ENCODE measurements at regions not wholly inside any gene's neighbourhood (a gene's known extent, or its start where the extent isn't known, plus 50 kb on each side); places are given as distances from the start of the nearest gene placed in this dataset.

GRCh38 chr10:123262456-123262855 is 108.3 kb downstream of the BUB3 start:
- H3K4me2 ChIP-seq (ENCODE audit: insufficient read depth, insufficient read length, low read length): no peak overlapping the region
- H2BK120ac ChIP-seq (ENCODE audit: low read depth, low read length, poor library complexity, severe bottlenecking): no peak overlapping the region
- H2BK15ac ChIP-seq (ENCODE audit: low read depth, low read length): no peak overlapping the region
- H3K9ac ChIP-seq (ENCODE audit: extremely low read depth, insufficient read length, low read length): no peak overlapping the region
- H3K27me3 ChIP-seq (ENCODE audit: insufficient read depth, low read length): no peaks in the 10 kb centered on the region
- no peaks in the 10 kb centered on the region for H3K79me2 ChIP-seq (ENCODE audit: insufficient read depth, low read length)
- H2BK5ac ChIP-seq (ENCODE audit: insufficient read length, low read length): no peak overlapping the region
- H3K4me1 ChIP-seq (ENCODE audit: insufficient read depth, low read length): 0 out of 2 replicates have a peak, but pooled peaks cover 2% of the 10 kb centered on the region
- peaks cover 0 to 6% of the 10 kb centered on the region in 2 experiments; a peak in 1 of 4 replicates for H3K4me1 Mint-ChIP-seq
- H2AFZ ChIP-seq (ENCODE audit: low read length): no peak overlapping the region
- no peaks in the 10 kb centered on the region for H4K20me1 ChIP-seq (ENCODE audit: control insufficient read depth, insufficient read depth, insufficient read length)
- H3K27ac Mint-ChIP-seq: no peak overlapping the region
- no peak overlapping the region for H3K4ac ChIP-seq (ENCODE audit: low read depth, low read length)
- no peaks in the 10 kb centered on the region for H3K9me3 ChIP-seq (ENCODE audit: control insufficient read depth, low read depth, low read length)
- H3K36me3 Mint-ChIP-seq (ENCODE audit: insufficient read depth in 1 of 3, low read depth in 3 of 3): no peaks in the 10 kb centered on the region; a peak in 1 of 7 replicates
- H4K5ac ChIP-seq (ENCODE audit: insufficient read length, low read depth, low read length): no peak overlapping the region
- no peak overlapping the region for H3K23ac ChIP-seq (ENCODE audit: insufficient read length, low read depth, low read length)
- no peak overlapping the region for H2BK20ac ChIP-seq (ENCODE audit: low read depth, low read length, poor library complexity, severe bottlenecking)
- no peak overlapping the region for H2AK5ac ChIP-seq (ENCODE audit: insufficient read length, low read length)
- TF ChIP-seq CTCF (conservative IDR thresholded peaks at IDR 0.05): no peak
- no peak overlapping the region for H3K56ac ChIP-seq (ENCODE audit: insufficient read length, low read depth, low read length)
- no peak overlapping the region for H3K18ac ChIP-seq (ENCODE audit: insufficient read length, low read depth, low read length)
- no peak for DNase-seq
- H3K79me1 ChIP-seq (ENCODE audit: insufficient read depth, low read depth, low read length, poor library complexity, severe bottlenecking): no peaks in the 10 kb centered on the region
- no peak overlapping the region for H3K4me3 Mint-ChIP-seq
- no peak overlapping the region for H2BK12ac ChIP-seq (ENCODE audit: insufficient read length, low read depth, low read length)
- H3K14ac ChIP-seq (ENCODE audit: insufficient read depth, low read length): no peak overlapping the region
- H4K91ac ChIP-seq (ENCODE audit: insufficient read length, low read depth, low read length): no peak overlapping the region
- no peaks in the 10 kb centered on the region for H3K23me2 ChIP-seq (ENCODE audit: insufficient read length, low read depth, low read length, poor library complexity, severe bottlenecking)
- H3K9me3 Mint-ChIP-seq: no peaks in the 10 kb centered on the region
- WGBS (ENCODE audit: extremely low coverage, insufficient read length, low lambda C conversion rate): no CpG with 5 or more reads among the region's 9 CpGs
- no peak overlapping the region for H3T11ph ChIP-seq (ENCODE audit: low read length)
- H3K27ac ChIP-seq (ENCODE audit: insufficient read length, low read depth, low read length): no peak overlapping the region
- H4K8ac ChIP-seq (replicated peaks; ENCODE audit: insufficient read length, low read depth, low read length): no peak overlapping the region
- H3K27me3 Mint-ChIP-seq (ENCODE audit: low read depth): no peaks in the 10 kb centered on the region

Measured in H9 (cell line).